ENCODE measurements at regions not wholly inside any gene's neighbourhood (a gene's known extent, or its start where the extent isn't known, plus 50 kb on each side); places are given as distances from the start of the nearest gene placed in this dataset.

GRCh38 chr2:7919510-7919909, 762.3 kb upstream of the ID2 start:
- DNase-seq (ENCODE audit: low spot score) = no peak

GRCh38 chr2:7924023-7924762, 757.7 kb upstream of the ID2 start:
- DNase-seq (ENCODE audit: low spot score) = no peak

- no peak for DNase-seq (ENCODE audit: low spot score)
These were observed 756.4 kb upstream of the ID2 start for GRCh38 chr2:7925506-7925905.

DNA sequence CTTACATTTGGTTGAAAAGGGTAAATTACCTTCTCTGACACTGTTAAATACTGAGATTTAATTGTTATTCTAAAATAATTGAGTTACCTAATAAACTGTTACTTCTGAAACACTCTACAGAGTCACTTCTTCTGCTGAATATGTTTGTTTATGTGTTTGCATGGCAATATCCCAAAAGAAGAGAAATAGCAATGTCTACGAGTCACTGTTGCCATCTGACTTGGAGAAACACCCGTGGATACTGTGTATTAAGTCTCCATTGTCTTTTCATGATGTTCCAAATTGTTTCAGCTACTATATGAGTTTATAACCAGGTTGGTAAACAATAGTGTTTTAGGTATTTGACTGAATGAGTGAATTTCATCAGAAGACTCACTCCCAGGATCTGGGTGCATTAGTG, 754.2 kb upstream of the ID2 start:
- no peak for DNase-seq (ENCODE audit: low spot score)

- DNase-seq (ENCODE audit: low spot score) = no peak
These were observed 752.6 kb upstream of the ID2 start for GRCh38 chr2:7929281-7929680.

DNA sequence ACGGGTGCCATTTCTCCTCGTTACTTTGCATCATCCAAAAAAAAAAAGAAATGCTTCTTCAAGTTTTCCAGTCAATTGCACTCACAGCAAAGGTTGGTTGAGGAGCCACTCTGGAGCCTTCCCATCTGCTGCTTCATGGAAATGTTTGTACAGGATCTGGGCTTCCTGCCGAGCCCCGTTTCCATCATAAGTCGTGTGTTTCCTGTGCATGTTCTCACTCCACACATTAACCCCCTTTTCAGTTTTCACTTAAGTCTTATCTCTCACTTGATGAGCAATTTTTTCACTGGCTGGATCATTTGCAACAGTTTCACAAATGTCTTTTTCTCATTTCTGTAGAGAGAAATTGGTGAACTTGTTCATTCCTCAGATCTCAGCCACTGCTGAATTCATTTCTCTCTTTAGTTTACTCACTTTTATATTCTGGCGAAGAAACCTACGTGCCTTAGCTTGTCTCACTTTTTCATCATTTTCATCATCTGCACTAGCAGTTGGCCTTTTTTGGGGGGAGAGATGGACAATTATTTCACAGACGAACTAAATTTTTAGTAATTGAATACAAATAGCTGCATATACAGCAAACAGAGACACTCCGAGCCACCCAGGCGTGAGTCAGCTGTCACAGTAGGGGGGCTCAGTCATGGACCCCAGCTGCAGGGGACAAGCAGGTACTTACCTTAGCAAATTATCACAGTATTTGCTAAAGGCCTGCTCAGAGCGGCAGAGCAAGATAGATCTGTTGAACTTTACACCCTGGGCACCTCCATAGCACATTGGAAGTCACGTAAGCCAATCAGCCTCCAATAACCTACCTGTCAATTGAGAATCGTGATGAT, 750.8 kb upstream of the ID2 start:
- no peak for DNase-seq (ENCODE audit: low spot score)

GRCh38 chr2:7931808-7932207, 750.0 kb upstream of the ID2 start:
- DNase-seq (ENCODE audit: low spot score) = no peak

GRCh38 chr2:7933672-7934071, 748.2 kb upstream of the ID2 start:
- DNase-seq (ENCODE audit: low spot score) = no peak

- DNase-seq (ENCODE audit: low spot score) = no peak
These were observed 747.4 kb upstream of the ID2 start for GRCh38 chr2:7934476-7934875.

- DNase-seq (ENCODE audit: low spot score) = no peak
These were observed 744.8 kb upstream of the ID2 start for GRCh38 chr2:7937082-7937481.

GRCh38 chr2:7940723-7941122, 741.1 kb upstream of the ID2 start:
- DNase-seq (ENCODE audit: low spot score) = no peak

GRCh38 chr2:7943446-7943845, 738.4 kb upstream of the ID2 start:
- no peak for DNase-seq (ENCODE audit: low spot score)

DNA sequence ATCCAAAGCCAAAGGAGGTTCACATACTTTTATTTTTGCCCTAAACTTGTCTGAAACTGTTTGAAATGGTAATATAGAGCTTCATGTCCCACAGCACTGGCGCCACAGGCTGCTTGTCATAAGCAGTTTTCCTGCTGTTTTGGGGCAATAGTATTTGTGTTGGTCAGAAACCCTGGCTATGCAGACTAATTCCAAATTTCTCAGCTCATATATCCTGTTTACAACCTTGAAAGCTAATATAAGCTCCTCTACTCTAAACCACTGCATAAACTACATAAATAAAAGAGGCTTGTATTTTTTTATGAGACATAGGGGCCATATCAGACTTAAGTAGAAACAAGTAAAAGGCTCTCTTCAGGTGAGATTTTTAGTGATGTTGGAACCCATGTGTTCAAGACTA, 736.8 kb upstream of the ID2 start:
- DNase-seq (ENCODE audit: low spot score) = no peak

GRCh38 chr2:7950035-7950612, 731.7 kb upstream of the ID2 start:
- no peak for DNase-seq (ENCODE audit: low spot score)

GRCh38 chr2:7951001-7951400, 730.9 kb upstream of the ID2 start:
- DNase-seq (ENCODE audit: low spot score) = no peak

DNA sequence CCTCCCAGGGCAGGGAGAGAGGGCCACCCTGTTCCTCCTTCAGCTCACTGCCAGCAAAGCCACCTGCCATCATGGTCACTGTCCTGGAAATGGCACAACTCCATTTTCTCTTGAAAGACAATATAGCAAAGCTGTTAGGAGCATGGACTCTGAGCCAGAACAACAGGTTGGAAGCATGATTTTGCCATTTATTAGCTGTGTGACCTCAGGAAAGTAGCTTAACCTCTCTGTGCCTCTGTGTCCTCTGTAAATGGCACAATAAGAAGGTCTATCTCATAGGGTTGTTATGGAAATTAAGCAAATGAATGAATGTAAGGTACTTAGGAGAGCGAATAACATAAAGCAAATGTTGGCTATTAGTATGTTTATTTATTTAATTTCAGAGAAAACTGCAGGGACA, 730.4 kb upstream of the ID2 start:
- DNase-seq (ENCODE audit: low spot score) = no peak

- no peak for DNase-seq (ENCODE audit: low spot score)
These were observed 729.7 kb upstream of the ID2 start for GRCh38 chr2:7952046-7952745.

- DNase-seq (ENCODE audit: low spot score) = peak; percentile 67
These were observed 728.7 kb upstream of the ID2 start for GRCh38 chr2:7953195-7953594.

DNA sequence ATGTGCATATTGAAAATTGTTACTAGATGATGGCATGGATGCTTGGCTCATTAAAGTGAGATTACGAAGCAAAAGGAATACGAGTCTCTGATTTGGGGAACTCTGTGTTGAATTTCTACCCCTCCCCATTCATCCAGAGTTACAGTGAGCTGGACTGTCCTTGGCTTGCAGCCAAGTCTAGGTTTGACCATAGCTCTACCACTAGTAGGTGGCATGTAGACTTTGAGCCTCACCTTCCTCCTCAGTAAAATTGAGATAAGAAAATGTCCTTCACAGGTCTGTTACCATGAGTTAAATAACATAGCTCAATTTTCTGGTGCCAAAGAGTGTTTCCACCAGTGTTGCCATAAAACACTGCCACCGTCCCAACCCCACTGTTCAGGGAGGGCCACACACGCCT, 727.6 kb upstream of the ID2 start:
- DNase-seq (ENCODE audit: low spot score) = no peak

DNA sequence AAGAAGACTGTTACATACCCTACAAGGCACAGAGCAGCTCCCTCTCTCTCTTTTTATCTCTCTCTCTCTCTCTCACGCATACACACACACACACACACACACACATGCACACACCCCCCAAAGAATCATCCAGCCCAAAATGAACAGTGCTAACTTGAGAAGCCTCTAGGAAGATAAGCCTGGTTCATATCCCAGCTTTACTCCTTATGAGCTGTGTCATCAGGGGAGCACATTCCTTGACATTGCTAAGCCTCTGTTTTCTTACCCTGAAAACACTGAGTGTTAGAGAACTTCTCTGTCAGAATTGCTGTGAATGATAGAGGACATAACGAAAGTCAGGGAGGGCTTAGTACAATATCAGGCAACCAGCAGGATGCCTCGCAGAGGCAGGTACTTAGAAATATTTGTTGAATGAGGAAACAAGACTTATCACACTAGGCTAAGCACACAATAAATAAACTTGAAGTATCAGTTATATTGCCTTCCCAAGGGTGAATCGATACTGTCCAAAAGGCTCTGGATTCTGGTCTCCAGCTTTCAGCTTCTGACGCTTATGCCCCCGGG, 725.6 kb upstream of the ID2 start:
- DNase-seq (ENCODE audit: low spot score) = no peak

DNA sequence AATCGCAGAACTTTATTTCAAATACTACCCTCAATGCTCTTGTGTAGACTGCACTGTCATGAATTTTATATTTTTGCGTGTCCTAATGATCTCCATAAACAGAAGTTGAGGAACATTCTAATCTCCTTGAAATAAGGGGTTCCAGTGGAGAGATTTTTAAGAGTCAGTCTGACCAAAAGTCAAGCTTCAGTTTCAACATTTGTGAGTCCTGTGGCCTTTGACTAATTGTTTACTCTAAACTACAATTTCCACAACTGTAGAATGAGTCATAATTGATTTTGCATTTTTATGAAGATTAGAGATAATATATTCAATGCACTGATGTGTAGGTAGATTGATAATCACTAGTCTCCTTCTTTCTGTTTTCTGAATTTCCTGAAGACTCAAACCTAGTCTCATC, 720.3 kb upstream of the ID2 start:
- DNase-seq (ENCODE audit: low spot score) = no peak

- no peak for DNase-seq (ENCODE audit: low spot score)
These were observed 719.7 kb upstream of the ID2 start for GRCh38 chr2:7962161-7962560.

All from SK-N-DZ (cell line).